ENCODE measurements at regions not wholly inside any gene's neighbourhood (a gene's known extent, or its start where the extent isn't known, plus 50 kb on each side); places are given as distances from the start of the nearest gene placed in this dataset.

DNA sequence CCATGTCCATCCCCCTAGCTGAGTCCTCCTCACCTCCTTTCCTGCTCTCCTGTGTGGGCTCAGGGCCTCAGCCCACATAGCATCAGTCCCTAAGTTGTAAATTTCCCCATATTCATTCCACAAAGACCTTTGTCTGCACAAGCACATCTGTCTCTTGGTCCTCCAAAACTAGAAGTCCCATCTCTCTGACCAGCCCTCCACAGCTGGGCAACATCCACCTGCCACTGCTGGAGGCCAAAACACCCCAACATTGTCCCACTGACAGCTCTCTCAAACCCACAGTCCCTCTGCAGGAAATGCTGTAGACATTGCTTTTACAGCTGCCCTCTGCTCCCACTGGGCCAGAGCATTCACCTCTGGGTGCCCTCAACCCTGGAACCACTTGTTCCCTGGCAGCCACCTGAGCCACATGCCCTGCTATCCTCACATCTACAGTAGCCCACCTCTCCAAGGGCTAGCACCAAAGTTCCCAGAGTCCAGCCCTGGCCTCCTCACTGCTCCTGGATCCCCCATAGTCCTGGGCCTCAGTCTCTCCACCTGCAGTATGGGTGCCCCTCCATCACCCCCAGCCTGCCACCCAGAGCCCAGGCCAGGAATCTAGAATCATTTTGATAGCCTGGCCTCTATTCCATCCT, 1722.7 kb downstream of the TP53TG3F start:
- Histone ChIP-seq H3K4me3 (ENCODE audit: insufficient read depth, low read depth, low read length) (no peak overlapping the region), H3K27me3 (ENCODE audit: control insufficient read depth, insufficient read depth, low read length) (no peaks in the 10 kb centered on the region)

GRCh38 chr16:35182943-35183550, 1723.6 kb downstream of the TP53TG3F start:
- DNase-seq: no peak
- H3K4me3 ChIP-seq (ENCODE audit: insufficient read depth, low read depth, low read length): no peak overlapping the region
- no peaks in the 10 kb centered on the region for H3K27me3 ChIP-seq (ENCODE audit: control insufficient read depth, insufficient read depth, low read length)
- H3K36me3 ChIP-seq (replicated peaks; ENCODE audit: control insufficient read depth, insufficient read depth, low read length): no peaks in the 10 kb centered on the region

More for the DNA sequence above, 1722.7 kb downstream of the TP53TG3F start:
- DNase-seq: no peak
- no peaks in the 10 kb centered on the region for H3K36me3 ChIP-seq (replicated peaks; ENCODE audit: control insufficient read depth, insufficient read depth, low read length)

DNA sequence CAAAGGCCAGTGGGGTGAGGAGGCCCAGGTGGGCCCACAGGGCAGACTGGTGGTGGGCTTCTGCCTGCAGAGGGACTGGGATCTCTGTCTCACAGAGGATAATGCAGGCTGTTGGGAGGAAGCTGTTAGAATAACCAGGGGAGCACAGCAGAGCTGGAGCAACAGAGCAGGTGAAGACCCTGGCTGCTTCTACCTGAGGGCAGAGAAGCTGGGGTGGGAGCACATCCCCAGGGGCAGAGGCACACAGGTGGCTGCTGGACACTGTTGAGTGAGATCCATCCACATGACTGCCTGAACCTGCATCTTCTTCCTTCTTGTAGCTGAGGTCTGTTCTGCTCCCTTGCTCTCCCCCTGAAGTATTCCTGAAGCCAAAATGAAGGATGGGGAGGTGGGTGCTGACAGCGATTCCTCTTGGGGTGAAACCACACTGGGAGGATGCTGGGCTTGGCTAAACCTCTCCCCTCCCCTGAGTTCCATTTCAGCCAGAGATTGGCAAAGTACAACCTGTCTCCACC, 1725.0 kb downstream of the TP53TG3F start:
- Histone ChIP-seq H3K36me3 (replicated peaks; ENCODE audit: control insufficient read depth, insufficient read depth, low read length) (no peaks in the 10 kb centered on the region), H3K4me3 (ENCODE audit: insufficient read depth, low read depth, low read length) (no peak overlapping the region), H3K27me3 (ENCODE audit: control insufficient read depth, insufficient read depth, low read length) (no peaks in the 10 kb centered on the region)
- no peak for DNase-seq

DNA sequence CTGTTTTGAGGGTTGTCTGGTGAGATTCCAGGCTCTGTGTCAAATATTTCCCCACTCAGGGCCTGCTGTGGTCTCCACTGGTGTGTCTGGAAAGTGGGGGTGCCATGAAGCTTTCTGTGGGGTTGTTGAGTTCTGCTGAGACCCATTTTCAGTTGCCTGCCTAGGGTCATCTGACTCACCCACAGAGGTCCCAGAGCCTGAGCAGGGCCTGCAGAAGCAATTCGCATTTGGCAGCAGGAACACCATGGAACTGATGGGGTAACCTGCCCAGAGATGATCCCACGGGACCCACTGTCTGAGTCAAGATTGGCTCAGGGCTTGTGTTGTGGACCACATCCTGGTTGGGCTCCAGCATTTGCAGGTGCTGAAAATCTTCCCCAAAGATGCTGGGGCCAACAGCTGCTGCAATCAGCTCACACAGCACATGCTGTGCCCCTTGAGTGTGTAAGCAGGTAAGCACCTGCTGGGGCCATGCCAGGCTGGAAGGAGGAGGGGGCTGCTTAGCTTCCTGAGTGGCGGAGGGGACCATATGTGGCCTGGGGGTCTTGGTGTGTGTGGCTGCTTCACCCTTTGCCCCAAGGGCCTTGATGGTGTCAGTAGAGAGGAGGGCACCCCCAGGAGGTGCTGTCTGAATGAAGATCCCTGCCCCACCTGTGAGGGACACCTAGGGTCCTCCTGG, 1726.1 kb downstream of the TP53TG3F start:
- H3K4me3 ChIP-seq (ENCODE audit: insufficient read depth, low read depth, low read length): no peak overlapping the region
- no peaks in the 10 kb centered on the region for H3K27me3 ChIP-seq (ENCODE audit: control insufficient read depth, insufficient read depth, low read length)
- DNase-seq: no peak
- no peaks in the 10 kb centered on the region for H3K36me3 ChIP-seq (replicated peaks; ENCODE audit: control insufficient read depth, insufficient read depth, low read length)

GRCh38 chr16:35186045-35186759, 1726.8 kb downstream of the TP53TG3F start:
- DNase-seq: no peak
- Histone ChIP-seq H3K4me3 (ENCODE audit: insufficient read depth, low read depth, low read length) (no peak overlapping the region), H3K27me3 (ENCODE audit: control insufficient read depth, insufficient read depth, low read length) (no peaks in the 10 kb centered on the region), H3K36me3 (replicated peaks; ENCODE audit: control insufficient read depth, insufficient read depth, low read length) (no peaks in the 10 kb centered on the region)

DNA sequence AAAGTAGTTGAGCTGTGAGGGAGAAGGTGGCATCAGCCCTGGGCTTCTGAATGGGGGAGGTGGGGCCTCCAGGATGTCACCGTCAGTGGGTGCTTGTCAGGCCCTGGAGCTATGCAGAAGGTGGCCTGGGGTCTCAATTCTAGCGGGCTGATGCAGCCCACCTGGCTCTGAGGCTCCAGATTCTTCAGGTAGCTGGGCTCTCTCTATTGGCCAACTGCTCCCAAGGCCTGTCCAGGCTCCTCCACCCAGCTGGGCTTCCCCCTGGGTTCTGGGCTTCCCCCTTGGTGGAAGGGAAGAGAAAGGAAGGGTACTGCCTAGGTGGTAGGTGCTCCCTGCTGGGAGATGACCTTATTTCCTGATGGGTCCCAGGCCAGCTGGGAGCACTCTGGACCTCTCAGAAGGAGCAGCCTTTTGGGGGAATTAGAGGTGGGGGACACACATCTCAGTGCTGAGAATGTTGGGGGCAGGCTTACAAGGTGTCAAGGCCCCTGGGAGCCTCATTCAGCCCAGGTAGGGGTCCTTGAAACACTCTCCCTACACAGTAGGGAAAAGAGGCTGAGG, 1728.3 kb downstream of the TP53TG3F start:
- Histone ChIP-seq H3K36me3 (replicated peaks; ENCODE audit: control insufficient read depth, insufficient read depth, low read length) (no peaks in the 10 kb centered on the region), H3K4me3 (ENCODE audit: insufficient read depth, low read depth, low read length) (no peak overlapping the region), H3K27me3 (ENCODE audit: control insufficient read depth, insufficient read depth, low read length) (no peaks in the 10 kb centered on the region)
- DNase-seq: no peak

- Histone ChIP-seq H3K36me3 (replicated peaks; ENCODE audit: control insufficient read depth, insufficient read depth, low read length) (no peaks in the 10 kb centered on the region), H3K27me3 (ENCODE audit: control insufficient read depth, insufficient read depth, low read length) (no peaks in the 10 kb centered on the region), H3K4me3 (ENCODE audit: insufficient read depth, low read depth, low read length) (no peak overlapping the region)
- DNase-seq: no peak
These were observed 1729.1 kb downstream of the TP53TG3F start for GRCh38 chr16:35188288-35189155.

DNA sequence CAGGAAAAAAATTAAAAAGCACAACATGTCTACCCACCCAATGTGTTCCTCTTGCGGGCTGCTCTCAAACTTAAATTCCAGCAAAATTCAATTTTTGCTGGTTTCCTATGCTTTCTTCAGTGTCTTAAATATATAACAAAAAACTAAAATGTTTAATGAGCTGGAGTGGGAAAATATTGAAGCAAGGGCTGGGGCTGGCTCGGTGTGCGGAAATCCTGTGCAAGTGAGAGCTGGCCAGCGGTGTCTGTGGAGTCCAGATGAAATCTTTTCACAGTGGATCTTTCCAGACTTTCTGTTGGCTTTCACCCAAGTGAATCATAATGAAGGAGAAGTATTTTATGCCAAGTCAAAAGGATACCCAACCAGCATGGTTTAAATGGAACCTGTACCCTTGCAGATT, 1733.6 kb downstream of the TP53TG3F start:
- H3K36me3 ChIP-seq (replicated peaks; ENCODE audit: control insufficient read depth, insufficient read depth, low read length): no peaks in the 10 kb centered on the region
- no peaks in the 10 kb centered on the region for H3K27me3 ChIP-seq (ENCODE audit: control insufficient read depth, insufficient read depth, low read length)
- DNase-seq: no peak
- no peak overlapping the region for H3K4me3 ChIP-seq (ENCODE audit: insufficient read depth, low read depth, low read length)

DNA sequence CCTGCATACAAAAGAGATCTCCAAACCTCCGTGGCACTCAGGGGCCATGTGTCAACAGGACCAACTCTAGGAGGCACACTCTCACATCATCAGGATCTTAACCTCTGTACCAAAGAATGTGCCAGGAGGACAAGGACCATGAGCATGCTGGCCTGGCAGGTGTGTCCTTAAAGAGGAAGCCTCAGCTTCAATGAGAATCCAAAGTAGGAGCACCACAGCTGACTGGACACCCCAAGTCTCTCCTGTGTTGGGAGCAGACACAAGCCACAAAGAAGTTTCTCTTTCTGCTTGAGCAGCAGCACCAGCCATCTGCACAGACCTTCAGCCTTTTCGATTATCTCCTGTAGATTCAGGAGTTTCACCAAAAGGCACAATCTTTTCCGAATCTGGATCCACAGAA, 1734.5 kb downstream of the TP53TG3F start:
- H3K4me3 ChIP-seq (ENCODE audit: insufficient read depth, low read depth, low read length): no peak overlapping the region
- DNase-seq: no peak
- H3K27me3 ChIP-seq (ENCODE audit: control insufficient read depth, insufficient read depth, low read length): no peaks in the 10 kb centered on the region

DNA sequence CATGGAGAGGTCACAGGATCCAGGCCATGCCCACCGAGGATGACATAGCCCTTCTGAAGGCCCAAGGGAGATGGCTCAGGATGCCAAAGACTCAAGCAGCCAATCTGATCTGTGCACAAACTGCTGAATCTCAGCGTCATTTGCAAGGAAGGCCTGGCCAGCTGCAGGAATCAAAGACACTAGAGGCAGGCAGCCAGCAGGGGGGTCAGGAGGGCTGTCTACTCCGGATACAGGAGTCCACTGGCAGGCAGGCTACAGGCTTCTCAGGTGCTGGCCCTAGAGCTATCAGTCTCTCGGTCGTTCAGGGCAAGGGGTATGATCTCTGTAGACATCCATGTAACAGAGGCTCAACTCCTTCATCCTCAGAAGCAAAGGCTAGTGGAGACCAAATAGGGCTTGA, 1735.3 kb downstream of the TP53TG3F start:
- H3K27me3 ChIP-seq (ENCODE audit: control insufficient read depth, insufficient read depth, low read length): no peaks in the 10 kb centered on the region
- H3K36me3 ChIP-seq (replicated peaks; ENCODE audit: control insufficient read depth, insufficient read depth, low read length): no peaks in the 10 kb centered on the region
- DNase-seq: no peak
- H3K4me3 ChIP-seq (ENCODE audit: insufficient read depth, low read depth, low read length): no peak overlapping the region

More for the DNA sequence above, 1734.5 kb downstream of the TP53TG3F start:
- no peaks in the 10 kb centered on the region for H3K36me3 ChIP-seq (replicated peaks; ENCODE audit: control insufficient read depth, insufficient read depth, low read length)

- Histone ChIP-seq H3K36me3 (replicated peaks; ENCODE audit: control insufficient read depth, insufficient read depth, low read length) (no peaks in the 10 kb centered on the region), H3K27me3 (ENCODE audit: control insufficient read depth, insufficient read depth, low read length) (no peaks in the 10 kb centered on the region), H3K4me3 (ENCODE audit: insufficient read depth, low read depth, low read length) (no peak overlapping the region)
- no peak for DNase-seq
These were observed 1735.9 kb downstream of the TP53TG3F start for GRCh38 chr16:35195173-35195863.

DNA sequence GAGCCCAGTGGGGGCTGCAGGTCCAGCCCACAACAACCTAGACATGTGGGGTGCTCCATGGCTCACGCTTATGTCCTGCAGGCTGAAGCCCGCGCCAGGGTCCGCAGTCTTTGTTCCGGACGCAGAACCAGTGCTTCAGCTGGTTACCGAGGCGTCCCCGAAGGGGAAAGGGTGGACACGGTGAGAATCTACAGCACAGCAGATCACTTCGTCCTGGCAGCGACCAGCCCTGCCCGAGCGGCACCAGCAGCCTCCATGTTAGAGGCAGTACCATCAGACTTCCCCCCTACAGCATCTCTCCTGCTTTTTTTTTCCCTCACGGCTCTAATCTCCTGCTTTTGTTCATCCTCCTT, 1736.4 kb downstream of the TP53TG3F start:
- no peak overlapping the region for H3K4me3 ChIP-seq (ENCODE audit: insufficient read depth, low read depth, low read length)
- H3K27me3 ChIP-seq (ENCODE audit: control insufficient read depth, insufficient read depth, low read length): no peaks in the 10 kb centered on the region
- no peaks in the 10 kb centered on the region for H3K36me3 ChIP-seq (replicated peaks; ENCODE audit: control insufficient read depth, insufficient read depth, low read length)
- no peak for DNase-seq

- Histone ChIP-seq H3K27me3 (ENCODE audit: control insufficient read depth, insufficient read depth, low read length) (no peaks in the 10 kb centered on the region), H3K4me3 (ENCODE audit: insufficient read depth, low read depth, low read length) (no peak overlapping the region), H3K36me3 (replicated peaks; ENCODE audit: control insufficient read depth, insufficient read depth, low read length) (no peaks in the 10 kb centered on the region)
- DNase-seq: no peak
These were observed 1736.9 kb downstream of the TP53TG3F start for GRCh38 chr16:35196313-35196712.

Data from H7 (cell line).